ENCODE measurements at regions not wholly inside any gene's neighbourhood (a gene's known extent, or its start where the extent isn't known, plus 50 kb on each side); places are given as distances from the start of the nearest gene placed in this dataset.

DNA sequence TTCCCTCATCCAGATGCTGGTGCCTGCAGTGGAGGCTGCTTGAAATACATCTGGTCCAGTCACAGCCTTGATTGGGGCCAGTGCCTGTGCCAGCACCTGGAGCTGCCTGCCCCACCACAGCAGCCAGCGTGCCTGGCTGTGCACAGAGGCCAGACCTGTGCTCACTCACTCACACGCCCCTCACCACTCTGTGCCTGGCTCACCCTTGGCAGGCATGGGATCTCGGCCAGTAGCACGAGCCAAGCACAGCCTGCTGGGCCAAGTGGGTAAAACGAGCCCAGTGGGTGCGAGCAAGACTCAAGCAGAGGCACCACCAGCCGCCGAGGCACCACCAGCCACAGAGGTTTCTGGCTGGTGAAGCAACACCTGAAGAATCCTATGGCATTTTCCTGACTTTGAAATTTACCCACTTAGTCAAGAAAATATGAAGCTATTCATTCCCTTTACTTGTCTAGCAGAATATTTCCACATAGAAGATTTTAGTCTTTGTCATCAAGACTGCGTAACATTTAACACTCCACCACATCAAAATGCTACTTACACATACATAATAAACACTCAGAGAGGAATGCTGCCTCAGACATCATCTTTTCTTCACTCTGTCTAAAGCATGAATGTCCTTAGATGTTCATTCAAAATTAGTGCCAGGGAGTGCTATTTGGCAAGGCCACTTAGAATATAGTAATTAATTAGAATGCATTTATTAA is 424.3 kb upstream of the FAT3 start:
- DNase-seq = no peak
- Mint-ChIP-seq H3K27me3 (ENCODE audit: low read depth in 3 of 3) (peaks cover 0 to 3% (median 0%) of the 10 kb centered on the region in 3 donors), H3K27ac (no peak overlapping the region), H3K4me1 (no peaks in the 10 kb centered on the region), H3K4me3 (no peak overlapping the region), H3K36me3 (no peaks in the 10 kb centered on the region), H3K9me3 (peaks cover 0 to 10% (median 2%) of the 10 kb centered on the region in 7 donors)
- Histone ChIP-seq H3K9me3 (replicated peaks in 1 of 2; ENCODE audit: control insufficient read depth in 1 of 2, insufficient read depth in 1 of 2, low read length in 2 of 2) (peaks cover 0 to 7% of the 10 kb centered on the region in 2 donors), H3K4me1 (ENCODE audit: control insufficient read depth in 1 of 2, insufficient read depth in 2 of 2, low read length in 2 of 2) (no peaks in the 10 kb centered on the region), H3K27me3 (ENCODE audit: control insufficient read depth in 2 of 2, insufficient read depth in 2 of 2, low read length in 2 of 2) (no peaks in the 10 kb centered on the region), H2AFZ (ENCODE audit: insufficient read depth, low read depth, low read length, poor library complexity, severe bottlenecking) (no peak overlapping the region), H3K4me2 (replicated peaks; ENCODE audit: extremely low read depth, low read length, poor library complexity, severe bottlenecking) (no peak overlapping the region), H3K4me3 (replicated peaks in 1 of 3; ENCODE audit: low read depth in 2 of 3, low read length in 3 of 3) (no peak overlapping the region), H3K27ac (ENCODE audit: low read depth in 1 of 2, low read length in 2 of 2) (no peak overlapping the region), H4K20me1 (ENCODE audit: insufficient read depth, low read length) (no peaks in the 10 kb centered on the region), H3K9ac (ENCODE audit: insufficient read depth, low read length, poor library complexity, severe bottlenecking) (no peak overlapping the region), H3K79me2 (ENCODE audit: insufficient read depth, low read length) (no peaks in the 10 kb centered on the region), H3K36me3 (replicated peaks in 1 of 2; ENCODE audit: control insufficient read depth in 1 of 2, insufficient read depth in 2 of 2, low read length in 2 of 2) (no peaks in the 10 kb centered on the region)
- TF ChIP-seq, protein P1, sequence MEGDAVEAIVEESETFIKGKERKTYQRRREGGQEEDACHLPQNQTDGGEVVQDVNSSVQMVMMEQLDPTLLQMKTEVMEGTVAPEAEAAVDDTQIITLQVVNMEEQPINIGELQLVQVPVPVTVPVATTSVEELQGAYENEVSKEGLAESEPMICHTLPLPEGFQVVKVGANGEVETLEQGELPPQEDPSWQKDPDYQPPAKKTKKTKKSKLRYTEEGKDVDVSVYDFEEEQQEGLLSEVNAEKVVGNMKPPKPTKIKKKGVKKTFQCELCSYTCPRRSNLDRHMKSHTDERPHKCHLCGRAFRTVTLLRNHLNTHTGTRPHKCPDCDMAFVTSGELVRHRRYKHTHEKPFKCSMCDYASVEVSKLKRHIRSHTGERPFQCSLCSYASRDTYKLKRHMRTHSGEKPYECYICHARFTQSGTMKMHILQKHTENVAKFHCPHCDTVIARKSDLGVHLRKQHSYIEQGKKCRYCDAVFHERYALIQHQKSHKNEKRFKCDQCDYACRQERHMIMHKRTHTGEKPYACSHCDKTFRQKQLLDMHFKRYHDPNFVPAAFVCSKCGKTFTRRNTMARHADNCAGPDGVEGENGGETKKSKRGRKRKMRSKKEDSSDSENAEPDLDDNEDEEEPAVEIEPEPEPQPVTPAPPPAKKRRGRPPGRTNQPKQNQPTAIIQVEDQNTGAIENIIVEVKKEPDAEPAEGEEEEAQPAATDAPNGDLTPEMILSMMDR (IDR thresholded peaks at IDR 0.05) = no peak
- intact Hi-C loops (cut with micrococcal nuclease) = no loop called here
- WGBS (ENCODE audit: insufficient coverage) = 89% methylated on average over 9 of the region's 9 CpGs

DNA sequence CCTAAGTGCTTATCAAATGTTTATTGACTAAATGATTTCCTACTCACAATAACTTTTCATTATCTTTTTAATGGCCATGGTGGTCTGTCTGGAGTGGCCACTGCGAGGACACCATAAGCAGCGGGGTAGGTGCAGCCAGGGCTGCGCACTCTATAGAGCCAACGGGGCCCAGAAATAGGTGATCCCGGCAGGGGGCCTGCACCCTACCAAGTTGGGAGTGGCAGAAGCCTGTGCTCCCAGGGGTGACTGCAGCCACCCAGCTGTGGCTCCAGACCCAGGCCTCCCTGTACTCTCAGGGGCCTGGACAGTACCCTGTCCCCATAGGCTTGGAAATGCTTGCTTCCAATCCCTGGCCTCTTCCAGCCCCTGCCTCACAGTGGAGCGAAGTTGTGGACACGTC is 426.4 kb upstream of the FAT3 start:
- Mint-ChIP-seq H3K36me3 (no peaks in the 10 kb centered on the region), H3K4me1 (no peaks in the 10 kb centered on the region), H3K4me3 (no peak overlapping the region), H3K27me3 (ENCODE audit: low read depth in 3 of 3) (no peaks in the 10 kb centered on the region), H3K9me3 (peaks cover 0 to 10% (median 2%) of the 10 kb centered on the region in 7 donors), H3K27ac (no peak overlapping the region)
- Histone ChIP-seq H3K4me3 (replicated peaks in 1 of 3; ENCODE audit: low read depth in 2 of 3, low read length in 3 of 3) (no peak overlapping the region), H3K9me3 (replicated peaks in 1 of 2; ENCODE audit: control insufficient read depth in 1 of 2, insufficient read depth in 1 of 2, low read length in 2 of 2) (peaks cover 0 to 7% of the 10 kb centered on the region in 2 donors), H3K27me3 (ENCODE audit: control insufficient read depth in 2 of 2, insufficient read depth in 2 of 2, low read length in 2 of 2) (no peaks in the 10 kb centered on the region), H3K27ac (ENCODE audit: low read depth in 1 of 2, low read length in 2 of 2) (no peak overlapping the region), H3K4me1 (ENCODE audit: control insufficient read depth in 1 of 2, insufficient read depth in 2 of 2, low read length in 2 of 2) (no peaks in the 10 kb centered on the region), H3K4me2 (replicated peaks; ENCODE audit: extremely low read depth, low read length, poor library complexity, severe bottlenecking) (no peak overlapping the region), H3K9ac (ENCODE audit: insufficient read depth, low read length, poor library complexity, severe bottlenecking) (no peak overlapping the region), H3K79me2 (ENCODE audit: insufficient read depth, low read length) (no peaks in the 10 kb centered on the region), H4K20me1 (ENCODE audit: insufficient read depth, low read length) (no peaks in the 10 kb centered on the region), H2AFZ (ENCODE audit: insufficient read depth, low read depth, low read length, poor library complexity, severe bottlenecking) (no peak overlapping the region), H3K36me3 (replicated peaks in 1 of 2; ENCODE audit: control insufficient read depth in 1 of 2, insufficient read depth in 2 of 2, low read length in 2 of 2) (no peaks in the 10 kb centered on the region)
- TF ChIP-seq, protein P1 (IDR thresholded peaks at IDR 0.05) = no peak
- intact Hi-C loops (cut with micrococcal nuclease) = no loop called here
- DNase-seq = no peak
- WGBS (ENCODE audit: insufficient coverage) = 92% methylated on average over 6 of the region's 7 CpGs

Measured in CD14-positive monocyte (primary cell).